OCI-LY1 (cell line): ENCODE measurements at regions not wholly inside any gene's neighbourhood (a gene's known extent, or its start where the extent isn't known, plus 50 kb on each side); places are given as distances from the start of the nearest gene placed in this dataset.

Experiments
- H2AFZ ChIP-seq: fragments of 200-600 bp; sonication (generic), shearing (Covaris generic); 2 replicates; pipeline ENCODE4 v1.6.0; 2014; ENCODE audit warnings: antibody characterized with exemption, mild to moderate bottlenecking, low read length
- H3F3A ChIP-seq: fragments of 200-600 bp; sonication (generic), shearing (Covaris generic); 2 replicates; pipeline ENCODE4 v1.6.0; 2014; ENCODE audit warnings: mild to moderate bottlenecking, antibody characterized with exemption, low read length, moderate library complexity; ENCODE audit not compliant: insufficient read depth
- H3K27ac ChIP-seq: fragments of 200-600 bp; sonication (generic); 2 replicates; pipeline ENCODE4 v1.5.1; 2014; ENCODE audit warnings: low read length, mixed run types, mild to moderate bottlenecking, low read depth; ENCODE audit not compliant: poor library complexity, severe bottlenecking
- H3K27me3 ChIP-seq: fragments of 200-600 bp; sonication (generic); 2 replicates; pipeline ENCODE4 v1.6.0; 2014; ENCODE audit warnings: antibody characterized with exemption, mild to moderate bottlenecking, low read length, moderate library complexity; ENCODE audit not compliant: insufficient read depth
- H3K36me3 ChIP-seq: fragments of 200-600 bp; sonication (generic); 2 replicates; pipeline ENCODE4 v1.6.1; 2014; ENCODE audit warnings: mild to moderate bottlenecking, antibody characterized with exemption, low read length, moderate library complexity, mixed read lengths; ENCODE audit not compliant: insufficient read depth
- H3K4me1 ChIP-seq: fragments of 200-600 bp; sonication (generic); 2 replicates; pipeline ENCODE4 v1.5.1; 2014; ENCODE audit warnings: mild to moderate bottlenecking, low read length, moderate library complexity; ENCODE audit not compliant: insufficient read depth, severe bottlenecking
- H3K4me2 ChIP-seq: fragments of 200-600 bp; sonication (generic), shearing (Covaris generic); 2 replicates; pipeline ENCODE4 v1.6.1; 2014; ENCODE audit warnings: low read length
- H3K4me3 ChIP-seq: fragments of 200-600 bp; sonication (generic); 2 replicates; pipeline ENCODE4 v1.5.1; 2014; ENCODE audit warnings: low read length, low read depth, mild to moderate bottlenecking, mixed read lengths; ENCODE audit not compliant: poor library complexity, severe bottlenecking
- H3K79me2 ChIP-seq: fragments of 200-600 bp; shearing (Covaris generic); 2 replicates; pipeline ENCODE4 v1.6.1; 2016; ENCODE audit warnings: mixed run types, low read length, mixed read lengths; ENCODE audit not compliant: insufficient read depth
- H3K9ac ChIP-seq: fragments of 200-600 bp; sonication (generic), shearing (Covaris generic); 2 replicates; pipeline ENCODE4 v1.6.1; 2014; ENCODE audit warnings: mild to moderate bottlenecking, low read length, mixed read lengths
- H3K9me2 ChIP-seq: fragments of 200-600 bp; sonication (generic), shearing (Covaris generic); 2 replicates; pipeline ENCODE4 v1.6.1; 2014; ENCODE audit warnings: low read depth, mild to moderate bottlenecking, low read length, mixed read lengths
- H3K9me3 ChIP-seq: fragments of 200-600 bp; shearing (Covaris generic); 2 replicates; pipeline ENCODE4 v1.6.1; 2014; ENCODE audit warnings: low read length, mixed read lengths
- H4K20me1 ChIP-seq: fragments of 200-600 bp; sonication (generic), shearing (Covaris generic); 2 replicates; pipeline ENCODE4 v1.6.0; 2016; ENCODE audit warnings: mild to moderate bottlenecking, low read length; ENCODE audit not compliant: insufficient read depth
- EZH2 ChIP-seq: fragments of 200-600 bp; sonication (generic), shearing (Covaris generic); IDR thresholded peaks from 2 replicates; pipeline ENCODE4 v1.8.0; 2017; ENCODE audit warnings: borderline replicate concordance, mixed run types, mild to moderate bottlenecking, antibody characterized with exemption, low read length, moderate library complexity, mixed read lengths
- TF ChIP-seq, protein P1 (sequence below): fragments of 200-600 bp; sonication (generic), shearing (Covaris generic); IDR thresholded peaks from 2 replicates; pipeline ENCODE4 v1.5.1; 2017; ENCODE audit warnings: mild to moderate bottlenecking, antibody characterized with exemption, low read length, moderate library complexity, mixed read lengths

DNA sequence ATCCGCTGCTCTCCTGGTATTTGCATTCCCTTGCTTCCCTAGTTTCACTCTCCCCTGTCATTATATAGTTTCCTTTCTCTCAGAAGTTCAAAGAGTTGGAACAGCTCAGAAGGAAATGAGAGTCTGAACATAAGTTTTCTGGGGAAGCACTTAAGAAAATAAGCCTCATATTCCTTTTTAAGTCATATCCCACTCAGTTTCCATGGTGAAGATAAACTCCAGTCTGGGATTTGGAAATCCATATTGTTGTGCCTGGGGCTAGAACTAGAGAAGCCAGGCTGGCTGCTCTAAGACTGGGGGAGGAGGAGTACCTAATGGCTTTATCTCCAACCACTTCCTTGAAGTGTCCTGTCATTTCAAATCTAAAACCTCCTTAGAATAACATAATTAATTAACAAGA, 134.2 kb upstream of the ALCAM start:
- Histone ChIP-seq H3K4me3 (no peak overlapping the region), H3K36me3 (no peaks in the 10 kb centered on the region), H3K79me2 (no peaks in the 10 kb centered on the region), H3F3A (no peaks in the 10 kb centered on the region), H3K27me3 (no peaks in the 10 kb centered on the region), H3K9ac (no peak overlapping the region), H3K9me3 (no peaks in the 10 kb centered on the region), H4K20me1 (no peaks in the 10 kb centered on the region), H2AFZ (no peak overlapping the region), H3K4me1 (no peaks in the 10 kb centered on the region), H3K4me2 (no peak overlapping the region), H3K27ac (no peak overlapping the region), H3K9me2 (no peaks in the 10 kb centered on the region)
- no peak for TF ChIP-seq EZH2
- TF ChIP-seq, protein P1, sequence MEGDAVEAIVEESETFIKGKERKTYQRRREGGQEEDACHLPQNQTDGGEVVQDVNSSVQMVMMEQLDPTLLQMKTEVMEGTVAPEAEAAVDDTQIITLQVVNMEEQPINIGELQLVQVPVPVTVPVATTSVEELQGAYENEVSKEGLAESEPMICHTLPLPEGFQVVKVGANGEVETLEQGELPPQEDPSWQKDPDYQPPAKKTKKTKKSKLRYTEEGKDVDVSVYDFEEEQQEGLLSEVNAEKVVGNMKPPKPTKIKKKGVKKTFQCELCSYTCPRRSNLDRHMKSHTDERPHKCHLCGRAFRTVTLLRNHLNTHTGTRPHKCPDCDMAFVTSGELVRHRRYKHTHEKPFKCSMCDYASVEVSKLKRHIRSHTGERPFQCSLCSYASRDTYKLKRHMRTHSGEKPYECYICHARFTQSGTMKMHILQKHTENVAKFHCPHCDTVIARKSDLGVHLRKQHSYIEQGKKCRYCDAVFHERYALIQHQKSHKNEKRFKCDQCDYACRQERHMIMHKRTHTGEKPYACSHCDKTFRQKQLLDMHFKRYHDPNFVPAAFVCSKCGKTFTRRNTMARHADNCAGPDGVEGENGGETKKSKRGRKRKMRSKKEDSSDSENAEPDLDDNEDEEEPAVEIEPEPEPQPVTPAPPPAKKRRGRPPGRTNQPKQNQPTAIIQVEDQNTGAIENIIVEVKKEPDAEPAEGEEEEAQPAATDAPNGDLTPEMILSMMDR = no peak

DNA sequence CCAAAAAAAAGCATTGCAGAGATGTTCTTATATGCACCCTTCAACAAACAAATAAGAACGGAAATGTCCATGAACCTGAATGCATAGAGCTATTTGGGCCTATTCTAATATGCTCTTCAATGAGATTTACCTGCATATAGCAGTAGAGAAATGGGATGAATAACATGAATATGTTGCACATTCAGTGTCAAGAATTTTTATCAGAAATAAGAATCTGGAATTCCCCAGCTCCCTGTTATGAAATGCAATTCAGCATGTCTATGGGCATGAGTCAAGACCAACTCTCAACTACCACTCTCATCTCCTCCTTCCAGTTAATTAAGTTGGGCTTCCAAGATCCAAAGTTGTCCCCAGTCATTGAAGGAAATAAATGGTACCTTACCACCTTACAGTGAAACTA, 133.7 kb upstream of the ALCAM start:
- Histone ChIP-seq H3K27me3 (no peaks in the 10 kb centered on the region), H3K9ac (no peak overlapping the region), H4K20me1 (no peaks in the 10 kb centered on the region), H3K9me3 (no peaks in the 10 kb centered on the region), H3K36me3 (no peaks in the 10 kb centered on the region), H3K27ac (no peak overlapping the region), H3K4me3 (no peak overlapping the region), H3F3A (no peaks in the 10 kb centered on the region), H3K79me2 (no peaks in the 10 kb centered on the region), H2AFZ (no peak overlapping the region), H3K4me2 (no peak overlapping the region), H3K4me1 (no peaks in the 10 kb centered on the region), H3K9me2 (no peaks in the 10 kb centered on the region)
- TF ChIP-seq EZH2 = no peak
- TF ChIP-seq, protein P1 = no peak

DNA sequence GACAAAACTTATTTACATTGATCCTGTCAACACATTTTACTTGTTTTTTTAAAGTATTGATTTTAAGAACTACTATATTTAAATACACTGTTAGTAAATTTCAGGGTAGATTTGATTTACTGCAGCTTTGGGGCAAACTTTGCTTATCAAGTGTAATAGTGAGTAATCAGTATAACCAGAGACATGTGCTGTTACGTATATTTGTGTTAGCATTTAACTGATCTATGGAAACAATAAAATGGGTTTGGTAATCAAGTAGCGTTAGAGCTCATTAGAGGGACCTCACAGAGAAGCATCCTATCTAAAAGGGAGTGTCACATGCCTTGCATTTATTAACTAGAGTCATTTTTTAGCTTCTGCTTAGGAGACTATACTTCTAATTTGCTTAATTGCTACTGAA, 131.5 kb upstream of the ALCAM start:
- H4K20me1 ChIP-seq = no peaks in the 10 kb centered on the region
- H3K9me2 ChIP-seq = no peaks in the 10 kb centered on the region
- H3K27ac ChIP-seq = no peak overlapping the region
- H3K4me1 ChIP-seq = no peaks in the 10 kb centered on the region
- no peaks in the 10 kb centered on the region for H3K79me2 ChIP-seq
- no peaks in the 10 kb centered on the region for H3K27me3 ChIP-seq
- no peaks in the 10 kb centered on the region for H3F3A ChIP-seq
- no peak for TF ChIP-seq EZH2
- TF ChIP-seq, protein P1 = no peak
- no peak overlapping the region for H3K4me2 ChIP-seq
- H3K9me3 ChIP-seq = no peaks in the 10 kb centered on the region
- no peak overlapping the region for H3K9ac ChIP-seq
- no peak overlapping the region for H2AFZ ChIP-seq
- H3K4me3 ChIP-seq = no peak overlapping the region
- H3K36me3 ChIP-seq = no peaks in the 10 kb centered on the region
